Tibial nerve (tissue), 4 donors: ENCODE measurements at regions not wholly inside any gene's neighbourhood (a gene's known extent, or its start where the extent isn't known, plus 50 kb on each side); places are given as distances from the start of the nearest gene placed in this dataset.

Experiments used
- DNase-seq, 2 donors: peaks; one replicate each; pipeline ENCODE4 v3.0.0-alpha.2; 2019; ENCODE audit warnings: low spot score in 2 of 2
- H3K27ac ChIP-seq, 4 donors: fragments of 200-600 bp; sonication (generic) in 3 of 4; one replicate each; pipeline ENCODE4 v1.5.1; 2017 to 2019; ENCODE audit warnings: mild to moderate bottlenecking in 1 of 4
- H3K27me3 ChIP-seq, 2 donors: fragments of 200-600 bp; sonication (generic) in 1 of 2; one replicate each; pipeline versions ENCODE4 v1.5.1 to v1.6.0; 2017 to 2019
- H3K36me3 ChIP-seq, 3 donors: fragments of 200-600 bp; sonication (generic); one replicate each; pipeline ENCODE4 v1.5.1; 2018 to 2019
- H3K4me1 ChIP-seq, 4 donors: fragments of 200-600 bp; sonication (generic) in 3 of 4; one replicate each; pipeline ENCODE4 v1.5.1; 2017 to 2019
- H3K4me3 ChIP-seq, 4 donors: fragments of 200-600 bp; sonication (generic) in 3 of 4; one replicate each; pipeline ENCODE4 v1.5.1; 2017 to 2019; ENCODE audit warnings: mild to moderate bottlenecking in 1 of 4, moderate library complexity in 1 of 4
- H3K9me3 ChIP-seq, 4 donors: fragments of 200-600 bp; sonication (generic) in 3 of 4; one replicate each; pipeline ENCODE4 v1.5.1; 2017 to 2019
- CTCF ChIP-seq, 5 experiments: fragments of 200-600 bp in 3 of 5; fragments of 450-650 bp in 2 of 5; sonication (generic) in 3 of 5; IDR thresholded peaks; one replicate each; pipeline ENCODE4 v1.5.1; 2016 to 2019; ENCODE audit warnings: antibody characterized with exemption in 5 of 5, mild to moderate bottlenecking in 3 of 5, moderate library complexity in 2 of 5
- EP300 ChIP-seq, 2 donors: sonication (generic); formaldehyde crosslinking; IDR thresholded peaks; one replicate each; pipeline ENCODE4 v1.6.1; 2017; ENCODE audit warnings: antibody characterized with exemption in 2 of 2, mild to moderate bottlenecking in 1 of 2
- POLR2A ChIP-seq, 2 donors: fragments of 450-650 bp; IDR thresholded peaks; one replicate each; pipeline ENCODE4 v1.6.1; 2017; ENCODE audit warnings: antibody characterized with exemption in 2 of 2, mild to moderate bottlenecking in 2 of 2, moderate library complexity in 2 of 2
- WGBS, 2 donors: methylation state at CpG; one replicate each; pipeline ENCODE4 v1.1.5; 2018; 5-methylcytosine and 5-hydroxymethylcytosine counted together

DNA sequence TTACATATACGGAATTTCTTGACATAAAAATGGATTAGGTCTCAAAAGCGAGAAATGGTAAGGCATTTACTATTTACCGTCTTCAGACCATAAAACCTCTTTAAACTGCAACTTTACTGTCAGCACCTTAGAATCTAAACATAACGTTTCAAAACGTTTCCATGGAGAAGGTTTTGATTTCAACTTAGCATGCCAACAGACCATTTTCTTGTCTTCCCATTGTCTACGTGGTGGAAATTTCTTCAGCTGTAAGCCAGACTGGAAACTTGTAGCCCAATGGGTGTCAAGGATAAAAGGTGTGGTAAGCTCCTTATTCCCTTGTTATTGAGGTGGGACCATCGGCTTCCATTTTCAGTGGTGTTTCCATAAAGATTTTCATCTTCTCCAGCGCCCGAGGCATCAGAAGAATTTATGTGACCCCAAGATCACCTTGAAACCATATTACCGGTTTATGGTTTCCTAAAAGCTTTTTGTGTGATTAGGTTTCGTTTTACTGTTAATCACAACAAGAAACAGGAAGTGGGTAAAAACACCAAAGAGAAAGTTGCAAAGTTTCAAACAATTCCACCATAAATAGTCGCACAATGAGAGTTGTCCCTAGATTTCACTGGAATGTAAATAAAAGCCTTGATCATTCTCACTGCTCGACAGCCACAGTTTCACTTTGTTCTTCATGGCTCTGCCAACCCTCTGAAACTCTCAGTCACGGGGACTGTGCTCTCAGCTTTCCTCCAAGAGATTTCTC is 63.0 kb upstream of the CD2AP start:
- Histone ChIP-seq H3K36me3 (no peaks in the 10 kb centered on the region), H3K4me3 (peak overlapping the region; percentile 7 to 50 (median 38)), H3K4me1 (peaks cover 0 to 3% (median 0%) of the 10 kb centered on the region in 4 donors), H3K27ac (peak overlapping the region in 3 of 4 donors; percentile 31 to 73 (median 51)), H3K27me3 (no peaks in the 10 kb centered on the region), H3K9me3 (no peaks in the 10 kb centered on the region)
- no peak for DNase-seq
- TF ChIP-seq EP300 (IDR thresholded peaks at IDR 0.05) (no peak), CTCF (IDR thresholded peaks at IDR 0.05) (no peak), POLR2A (IDR thresholded peaks at IDR 0.05) (no peak)
- 20 to 26% methylated on average over 14 of the region's 14 CpGs for WGBS, 2 donors

DNA sequence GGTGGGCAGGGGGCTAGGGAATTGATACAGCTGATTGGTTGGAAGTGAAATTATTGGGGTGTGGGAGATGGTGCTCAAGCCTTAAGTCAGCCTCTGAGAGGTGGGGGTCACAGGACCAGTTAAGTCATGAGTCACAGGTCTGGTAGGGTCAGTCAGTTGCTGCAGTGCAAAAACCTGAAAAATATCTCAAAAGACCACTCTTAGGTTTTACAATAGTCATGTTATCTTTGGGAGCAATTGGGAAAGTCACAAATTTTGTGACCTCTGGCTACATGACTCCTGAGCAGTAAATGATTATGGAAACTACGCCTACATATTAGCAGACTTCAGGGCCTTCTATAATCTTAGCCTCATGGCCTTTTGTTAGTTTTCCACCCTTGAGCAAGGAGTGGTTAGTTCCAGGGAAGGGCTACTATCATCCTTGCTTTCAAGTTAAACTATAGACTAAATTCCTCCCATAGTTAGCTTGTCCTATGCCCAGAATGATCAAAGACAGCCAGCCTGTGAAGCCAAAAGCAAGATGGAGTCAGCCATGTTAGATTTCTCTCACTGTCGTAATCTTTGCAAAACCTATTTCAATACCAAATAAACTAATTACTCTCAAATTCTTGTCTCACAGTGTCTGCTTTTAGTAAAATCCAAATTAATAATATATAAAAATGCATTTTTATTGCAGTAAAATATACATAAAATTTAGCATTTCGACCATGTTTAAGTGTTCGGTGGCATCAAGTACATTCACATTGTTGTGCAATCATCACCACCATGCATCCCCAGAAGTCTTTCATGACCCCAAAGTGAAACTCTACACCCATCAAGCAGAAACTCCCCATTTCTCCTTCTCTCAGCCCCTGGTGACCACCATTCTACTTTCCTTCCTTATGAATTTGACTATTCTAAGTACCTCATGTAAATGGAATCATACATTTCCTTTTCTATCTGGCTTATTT is 60.9 kb upstream of the CD2AP start:
- no peak overlapping the region for H3K27ac ChIP-seq
- no peak for DNase-seq
- no peak for TF ChIP-seq EP300 (IDR thresholded peaks at IDR 0.05)
- no peak for TF ChIP-seq POLR2A (IDR thresholded peaks at IDR 0.05)
- no peak for TF ChIP-seq CTCF (IDR thresholded peaks at IDR 0.05)

DNA sequence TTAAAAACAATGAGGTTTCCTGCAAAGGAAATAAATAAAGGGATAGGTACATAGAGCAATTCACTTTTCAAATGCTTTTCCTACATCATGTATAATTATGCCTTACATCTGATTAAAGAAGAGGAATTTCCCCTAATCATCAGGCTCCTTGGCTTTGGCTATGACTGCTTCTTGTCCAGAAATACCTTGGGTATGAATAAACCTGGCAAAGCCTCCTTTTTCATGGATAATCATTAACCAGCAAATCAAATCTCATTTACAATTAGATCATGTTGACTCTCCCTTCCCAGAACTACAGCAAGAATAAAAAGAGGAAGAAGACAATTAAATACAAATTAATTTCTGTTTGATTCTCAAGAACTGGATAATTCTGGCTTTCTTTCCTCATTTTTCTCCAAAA is 58.0 kb upstream of the CD2AP start:
- Histone ChIP-seq H3K27me3 (no peaks in the 10 kb centered on the region), H3K9me3 (no peaks in the 10 kb centered on the region), H3K27ac (no peak overlapping the region)

More for the DNA sequence above, 60.9 kb upstream of the CD2AP start:
- H3K36me3 ChIP-seq, result no peaks in the 10 kb centered on the region
- H3K27me3 ChIP-seq, result no peaks in the 10 kb centered on the region
- WGBS, 2 donors, result 95 to 97% methylated on average over 4 of the region's 4 CpGs
- H3K4me1 ChIP-seq, result peaks cover 0 to 11% (median 0%) of the 10 kb centered on the region in 4 donors
- H3K4me3 ChIP-seq, result no peak overlapping the region
- H3K9me3 ChIP-seq, result no peaks in the 10 kb centered on the region

GRCh38 chr6:47420394-47421371 is 56.9 kb upstream of the CD2AP start:
- Histone ChIP-seq H3K27me3 (no peaks in the 10 kb centered on the region), H3K4me1 (peaks cover 0 to 8% (median 0%) of the 10 kb centered on the region in 4 donors), H3K36me3 (no peaks in the 10 kb centered on the region), H3K4me3 (no peak overlapping the region), H3K27ac (no peak overlapping the region), H3K9me3 (no peaks in the 10 kb centered on the region)
- DNase-seq, result no peak
- WGBS, 2 donors, result 67% methylated on average over 5 of the region's 5 CpGs
- TF ChIP-seq EP300 (IDR thresholded peaks at IDR 0.05) (no peak), CTCF (IDR thresholded peaks at IDR 0.05) (no peak), POLR2A (IDR thresholded peaks at IDR 0.05) (no peak)

More for the DNA sequence above, 58.0 kb upstream of the CD2AP start:
- H3K36me3 ChIP-seq, result no peaks in the 10 kb centered on the region
- TF ChIP-seq EP300 (IDR thresholded peaks at IDR 0.05) (no peak), POLR2A (IDR thresholded peaks at IDR 0.05) (no peak), CTCF (IDR thresholded peaks at IDR 0.05) (no peak)
- no peak overlapping the region for H3K4me3 ChIP-seq
- H3K4me1 ChIP-seq, result peaks cover 0 to 8% (median 0%) of the 10 kb centered on the region in 4 donors
- DNase-seq, result no peak
